ENCODE measurements at regions not wholly inside any gene's neighbourhood (a gene's known extent, or its start where the extent isn't known, plus 50 kb on each side); places are given as distances from the start of the nearest gene placed in this dataset.

- Histone ChIP-seq H3K23ac (ENCODE audit: low read length in 2 of 2) (no peak overlapping the region), H3K9me3 (ENCODE audit: control insufficient read depth, low read length) (peaks cover 5% of the 10 kb centered on the region), H2BK120ac (ENCODE audit: low read depth, low read length) (no peak overlapping the region), H3K79me1 (replicated peaks; ENCODE audit: low read length, poor library complexity, severe bottlenecking) (no peaks in the 10 kb centered on the region), H4K8ac (ENCODE audit: low read length) (no peak overlapping the region), H2BK15ac (ENCODE audit: low read depth, poor library complexity, severe bottlenecking) (no peak overlapping the region), H2AK5ac (ENCODE audit: low read length, severe bottlenecking) (no peak overlapping the region), H2BK5ac (ENCODE audit: low read depth, low read length, poor library complexity, severe bottlenecking) (no peak overlapping the region), H2AFZ (ENCODE audit: low read depth, low read length) (no peak overlapping the region), H3K14ac (ENCODE audit: low read length in 2 of 2) (no peak overlapping the region), H3K4me2 (ENCODE audit: low read length, poor library complexity, severe bottlenecking) (no peak overlapping the region), H3K27ac (ENCODE audit: low read length, poor library complexity, severe bottlenecking) (no peak overlapping the region), H3K18ac (ENCODE audit: low read depth in 1 of 2, low read length in 2 of 2) (no peak overlapping the region), H3K36me3 (ENCODE audit: control insufficient read depth in 1 of 2, insufficient read depth in 2 of 2, low read depth in 1 of 2, low read length in 2 of 2) (no peaks in the 10 kb centered on the region), H3K4ac (ENCODE audit: low read depth in 1 of 2, low read length in 2 of 2) (no peak overlapping the region), H3K9ac (ENCODE audit: low read length) (no peak overlapping the region), H3K4me1 (ENCODE audit: control insufficient read depth, insufficient read depth, low read depth, low read length) (no peaks in the 10 kb centered on the region), H3K4me3 (ENCODE audit: insufficient read depth in 1 of 2, low read depth in 1 of 2, low read length in 2 of 2) (no peak overlapping the region), H3K27me3 (ENCODE audit: control insufficient read depth in 1 of 2, insufficient read depth in 1 of 2, low read length in 2 of 2) (no peaks in the 10 kb centered on the region), H4K91ac (ENCODE audit: low read length) (no peak overlapping the region), H2BK12ac (ENCODE audit: low read length in 2 of 2) (no peak overlapping the region)
- no peak for DNase-seq
- WGBS = 70% methylated on average over 1 of the region's 1 CpG
Observed at GRCh38 chr5:30156156-30156555, 1037.3 kb upstream of the CDH6 start.

GRCh38 chr5:30152431-30152830 lies 1041.1 kb upstream of the CDH6 start:
- no peak for DNase-seq
- Histone ChIP-seq H2BK120ac (ENCODE audit: low read depth, low read length) (no peak overlapping the region), H2BK5ac (ENCODE audit: low read depth, low read length, poor library complexity, severe bottlenecking) (no peak overlapping the region), H3K23ac (ENCODE audit: low read length in 2 of 2) (no peak overlapping the region), H3K4ac (ENCODE audit: low read depth in 1 of 2, low read length in 2 of 2) (no peak overlapping the region), H3K79me1 (replicated peaks; ENCODE audit: low read length, poor library complexity, severe bottlenecking) (no peaks in the 10 kb centered on the region), H2BK12ac (ENCODE audit: low read length in 2 of 2) (no peak overlapping the region), H3K14ac (ENCODE audit: low read length in 2 of 2) (no peak overlapping the region), H3K36me3 (ENCODE audit: control insufficient read depth in 1 of 2, insufficient read depth in 2 of 2, low read depth in 1 of 2, low read length in 2 of 2) (no peaks in the 10 kb centered on the region), H3K4me2 (ENCODE audit: low read length, poor library complexity, severe bottlenecking) (no peak overlapping the region), H3K27me3 (ENCODE audit: control insufficient read depth in 1 of 2, insufficient read depth in 1 of 2, low read length in 2 of 2) (no peaks in the 10 kb centered on the region), H2AK5ac (ENCODE audit: low read length, severe bottlenecking) (no peak overlapping the region), H3K9me3 (ENCODE audit: control insufficient read depth, low read length) (peaks cover 8% of the 10 kb centered on the region), H4K91ac (ENCODE audit: low read length) (no peak overlapping the region), H2BK15ac (ENCODE audit: low read depth, poor library complexity, severe bottlenecking) (no peak overlapping the region), H4K8ac (ENCODE audit: low read length) (no peak overlapping the region), H3K4me3 (ENCODE audit: insufficient read depth in 1 of 2, low read depth in 1 of 2, low read length in 2 of 2) (no peak overlapping the region), H3K18ac (ENCODE audit: low read depth in 1 of 2, low read length in 2 of 2) (no peak overlapping the region), H3K4me1 (ENCODE audit: control insufficient read depth, insufficient read depth, low read depth, low read length) (no peaks in the 10 kb centered on the region), H2AFZ (ENCODE audit: low read depth, low read length) (no peak overlapping the region), H3K27ac (ENCODE audit: low read length, poor library complexity, severe bottlenecking) (no peak overlapping the region), H3K9ac (ENCODE audit: low read length) (no peak overlapping the region)
- WGBS = 93% methylated on average over 1 of the region's 1 CpG

- no peak overlapping the region for H3K4ac ChIP-seq (ENCODE audit: low read depth in 1 of 2, low read length in 2 of 2)
- H3K27me3 ChIP-seq (ENCODE audit: control insufficient read depth in 1 of 2, insufficient read depth in 1 of 2, low read length in 2 of 2) = no peaks in the 10 kb centered on the region
- no peak overlapping the region for H3K9ac ChIP-seq (ENCODE audit: low read length)
- H2BK12ac ChIP-seq (ENCODE audit: low read length in 2 of 2) = no peak overlapping the region
- H2AK5ac ChIP-seq (ENCODE audit: low read length, severe bottlenecking) = no peak overlapping the region
- H3K14ac ChIP-seq (ENCODE audit: low read length in 2 of 2) = no peak overlapping the region
- no peak overlapping the region for H3K27ac ChIP-seq (ENCODE audit: low read length, poor library complexity, severe bottlenecking)
- H3K4me1 ChIP-seq (ENCODE audit: control insufficient read depth, insufficient read depth, low read depth, low read length) = no peaks in the 10 kb centered on the region
- no peak for DNase-seq
- no peak overlapping the region for H2BK15ac ChIP-seq (ENCODE audit: low read depth, poor library complexity, severe bottlenecking)
- H4K91ac ChIP-seq (ENCODE audit: low read length) = no peak overlapping the region
- no peak overlapping the region for H2AFZ ChIP-seq (ENCODE audit: low read depth, low read length)
- H3K36me3 ChIP-seq (ENCODE audit: control insufficient read depth in 1 of 2, insufficient read depth in 2 of 2, low read depth in 1 of 2, low read length in 2 of 2) = no peaks in the 10 kb centered on the region
- H3K23ac ChIP-seq (ENCODE audit: low read length in 2 of 2) = no peak overlapping the region
- peaks cover 3% of the 10 kb centered on the region for H3K9me3 ChIP-seq (ENCODE audit: control insufficient read depth, low read length)
- no peak overlapping the region for H3K4me3 ChIP-seq (ENCODE audit: insufficient read depth in 1 of 2, low read depth in 1 of 2, low read length in 2 of 2)
- no peak overlapping the region for H4K8ac ChIP-seq (ENCODE audit: low read length)
- no peak overlapping the region for H2BK5ac ChIP-seq (ENCODE audit: low read depth, low read length, poor library complexity, severe bottlenecking)
- no peak overlapping the region for H3K4me2 ChIP-seq (ENCODE audit: low read length, poor library complexity, severe bottlenecking)
- no peaks in the 10 kb centered on the region for H3K79me1 ChIP-seq (replicated peaks; ENCODE audit: low read length, poor library complexity, severe bottlenecking)
- no peak overlapping the region for H3K18ac ChIP-seq (ENCODE audit: low read depth in 1 of 2, low read length in 2 of 2)
- no peak overlapping the region for H2BK120ac ChIP-seq (ENCODE audit: low read depth, low read length)
Observed at GRCh38 chr5:30150231-30150630, 1043.3 kb upstream of the CDH6 start.

- no peak overlapping the region for H3K9ac ChIP-seq (ENCODE audit: low read length)
- no peaks in the 10 kb centered on the region for H3K4me1 ChIP-seq (ENCODE audit: control insufficient read depth, insufficient read depth, low read depth, low read length)
- H3K14ac ChIP-seq (ENCODE audit: low read length in 2 of 2) = no peak overlapping the region
- DNase-seq = no peak
- no peak overlapping the region for H4K8ac ChIP-seq (ENCODE audit: low read length)
- peaks cover 3% of the 10 kb centered on the region for H3K9me3 ChIP-seq (ENCODE audit: control insufficient read depth, low read length)
- no peaks in the 10 kb centered on the region for H3K79me1 ChIP-seq (replicated peaks; ENCODE audit: low read length, poor library complexity, severe bottlenecking)
- H2AK5ac ChIP-seq (ENCODE audit: low read length, severe bottlenecking) = no peak overlapping the region
- H3K4ac ChIP-seq (ENCODE audit: low read depth in 1 of 2, low read length in 2 of 2) = no peak overlapping the region
- no peak overlapping the region for H2BK12ac ChIP-seq (ENCODE audit: low read length in 2 of 2)
- H2BK5ac ChIP-seq (ENCODE audit: low read depth, low read length, poor library complexity, severe bottlenecking) = no peak overlapping the region
- no peak overlapping the region for H3K23ac ChIP-seq (ENCODE audit: low read length in 2 of 2)
- H2BK15ac ChIP-seq (ENCODE audit: low read depth, poor library complexity, severe bottlenecking) = no peak overlapping the region
- no peak overlapping the region for H3K18ac ChIP-seq (ENCODE audit: low read depth in 1 of 2, low read length in 2 of 2)
- no peak overlapping the region for H2BK120ac ChIP-seq (ENCODE audit: low read depth, low read length)
- H4K91ac ChIP-seq (ENCODE audit: low read length) = no peak overlapping the region
- H3K4me3 ChIP-seq (ENCODE audit: insufficient read depth in 1 of 2, low read depth in 1 of 2, low read length in 2 of 2) = no peak overlapping the region
- no peak overlapping the region for H3K27ac ChIP-seq (ENCODE audit: low read length, poor library complexity, severe bottlenecking)
- no peaks in the 10 kb centered on the region for H3K36me3 ChIP-seq (ENCODE audit: control insufficient read depth in 1 of 2, insufficient read depth in 2 of 2, low read depth in 1 of 2, low read length in 2 of 2)
- H3K27me3 ChIP-seq (ENCODE audit: control insufficient read depth in 1 of 2, insufficient read depth in 1 of 2, low read length in 2 of 2) = no peaks in the 10 kb centered on the region
- no peak overlapping the region for H2AFZ ChIP-seq (ENCODE audit: low read depth, low read length)
- H3K4me2 ChIP-seq (ENCODE audit: low read length, poor library complexity, severe bottlenecking) = no peak overlapping the region
Observed at GRCh38 chr5:30149526-30149925, 1044.0 kb upstream of the CDH6 start.
